HAP-1 (cell line): ENCODE measurements at regions not wholly inside any gene's neighbourhood (a gene's known extent, or its start where the extent isn't known, plus 50 kb on each side); places are given as distances from the start of the nearest gene placed in this dataset.

Experiments
- DNase-seq, 2 experiments: peaks; one replicate each; pipeline ENCODE4 v3.0.0-alpha.2; 2016 to 2020; ENCODE audit warnings: low spot score in 2 of 2
- H3K27me3 ChIP-seq: fragments of 250-450 bp; sonication (Bioruptor Pico); 2 replicates; pipeline ENCODE4 v1.5.1; 2020; ENCODE audit warnings: low read depth, mild to moderate bottlenecking, moderate library complexity
- H3K36me3 ChIP-seq: fragments of 250-450 bp; sonication (Bioruptor Pico); replicated peaks from 2 replicates; pipeline ENCODE4 v1.5.1; 2020; ENCODE audit warnings: mild to moderate bottlenecking
- H3K4me1 ChIP-seq: fragments of 250-450 bp; sonication (Bioruptor Pico); 2 replicates; pipeline ENCODE4 v1.5.1; 2020; ENCODE audit warnings: mild to moderate bottlenecking
- H3K4me3 ChIP-seq: fragments of 250-450 bp; sonication (Bioruptor Pico); 2 replicates; pipeline ENCODE4 v1.5.1; 2020; ENCODE audit warnings: mild to moderate bottlenecking, moderate library complexity
- H3K9me3 ChIP-seq: fragments of 250-450 bp; sonication (Bioruptor Pico); 2 replicates; pipeline ENCODE4 v1.5.1; 2020; ENCODE audit warnings: mild to moderate bottlenecking, moderate library complexity
- in situ Hi-C: fragments of 300-500 bp; cut with MboI; formaldehyde crosslinking; loops from 3 replicates; pipeline ENCODE4 v1.14.3; 2020; ENCODE audit warnings: low sequenced_read_pairs, inconsistent platforms, mixed read lengths

GRCh38 chr2:16034975-16035746, 94.8 kb downstream of the MYCN start:
- no peak overlapping the region for H3K4me3 ChIP-seq
- H3K4me1 ChIP-seq = no peaks in the 10 kb centered on the region
- H3K36me3 ChIP-seq = no peaks in the 10 kb centered on the region
- no peaks in the 10 kb centered on the region for H3K9me3 ChIP-seq
- in situ Hi-C loops = no loop called here
- DNase-seq = no peak
- no peaks in the 10 kb centered on the region; the same call in 1 of the 2 replicates for H3K27me3 ChIP-seq

GRCh38 chr2:16034151-16034974, 94.0 kb downstream of the MYCN start:
- DNase-seq = peak in 1 of 2 experiments; percentile 55
- H3K36me3 ChIP-seq = no peaks in the 10 kb centered on the region
- H3K4me1 ChIP-seq = no peaks in the 10 kb centered on the region
- no peaks in the 10 kb centered on the region; the same call in 1 of the 2 replicates for H3K27me3 ChIP-seq
- in situ Hi-C loops = no loop called here
- no peak overlapping the region for H3K4me3 ChIP-seq
- no peaks in the 10 kb centered on the region for H3K9me3 ChIP-seq

- no peaks in the 10 kb centered on the region for H3K4me1 ChIP-seq
- H3K36me3 ChIP-seq = no peaks in the 10 kb centered on the region
- in situ Hi-C loops = no loop called here
- no peak for DNase-seq
- H3K27me3 ChIP-seq = no peaks in the 10 kb centered on the region
- no peaks in the 10 kb centered on the region for H3K9me3 ChIP-seq
- H3K4me3 ChIP-seq = no peak overlapping the region
These were observed 92.6 kb downstream of the MYCN start for GRCh38 chr2:16033032-16033293.

GRCh38 chr2:16032282-16033031, 92.1 kb downstream of the MYCN start:
- H3K27me3 ChIP-seq = no peaks in the 10 kb centered on the region
- H3K4me3 ChIP-seq = no peak overlapping the region
- no peak for DNase-seq
- H3K4me1 ChIP-seq = no peaks in the 10 kb centered on the region
- H3K36me3 ChIP-seq = no peaks in the 10 kb centered on the region
- no peaks in the 10 kb centered on the region for H3K9me3 ChIP-seq
- in situ Hi-C loops = no loop called here

GRCh38 chr2:16031848-16032159, 91.5 kb downstream of the MYCN start:
- no peaks in the 10 kb centered on the region for H3K27me3 ChIP-seq
- DNase-seq = no peak
- H3K9me3 ChIP-seq = no peaks in the 10 kb centered on the region
- H3K36me3 ChIP-seq = no peaks in the 10 kb centered on the region
- in situ Hi-C loops = no loop called here
- H3K4me3 ChIP-seq = no peak overlapping the region
- H3K4me1 ChIP-seq = no peaks in the 10 kb centered on the region

GRCh38 chr2:16031058-16031847, 90.9 kb downstream of the MYCN start:
- in situ Hi-C loops = no loop called here
- Histone ChIP-seq H3K36me3 (no peaks in the 10 kb centered on the region), H3K9me3 (no peaks in the 10 kb centered on the region), H3K4me1 (no peaks in the 10 kb centered on the region), H3K4me3 (no peak overlapping the region), H3K27me3 (no peaks in the 10 kb centered on the region)
- no peak for DNase-seq

- Histone ChIP-seq H3K36me3 (no peaks in the 10 kb centered on the region), H3K4me3 (no peak overlapping the region), H3K9me3 (no peaks in the 10 kb centered on the region), H3K27me3 (no peaks in the 10 kb centered on the region), H3K4me1 (no peaks in the 10 kb centered on the region)
- in situ Hi-C loops = no loop called here
- DNase-seq = no peak
These were observed 90.1 kb downstream of the MYCN start for GRCh38 chr2:16030206-16031057.

GRCh38 chr2:16028644-16029043, 88.3 kb downstream of the MYCN start:
- in situ Hi-C loops = no loop called here
- Histone ChIP-seq H3K9me3 (no peaks in the 10 kb centered on the region), H3K36me3 (no peaks in the 10 kb centered on the region), H3K4me3 (no peak overlapping the region), H3K4me1 (no peaks in the 10 kb centered on the region), H3K27me3 (no peaks in the 10 kb centered on the region; the same call in 1 of the 2 replicates)
- DNase-seq = no peak

GRCh38 chr2:16026816-16027501, 86.6 kb downstream of the MYCN start:
- Histone ChIP-seq H3K4me3 (no peak overlapping the region), H3K27me3 (peaks cover 7% of the 10 kb centered on the region), H3K9me3 (no peaks in the 10 kb centered on the region), H3K4me1 (no peaks in the 10 kb centered on the region), H3K36me3 (no peaks in the 10 kb centered on the region)
- in situ Hi-C loops = no loop called here
- no peak for DNase-seq

- Histone ChIP-seq H3K9me3 (no peaks in the 10 kb centered on the region), H3K36me3 (no peaks in the 10 kb centered on the region), H3K4me1 (no peaks in the 10 kb centered on the region), H3K4me3 (no peak overlapping the region), H3K27me3 (peaks cover 7% of the 10 kb centered on the region)
- in situ Hi-C loops = no loop called here
- DNase-seq = no peak
These were observed 85.7 kb downstream of the MYCN start for GRCh38 chr2:16025876-16026640.

GRCh38 chr2:16025211-16025875, 85.0 kb downstream of the MYCN start:
- Histone ChIP-seq H3K4me3 (no peak overlapping the region), H3K36me3 (no peaks in the 10 kb centered on the region), H3K9me3 (no peaks in the 10 kb centered on the region), H3K4me1 (no peaks in the 10 kb centered on the region), H3K27me3 (peaks cover 7% of the 10 kb centered on the region)
- in situ Hi-C loops = no loop called here
- no peak for DNase-seq
